Left ventricle myocardium inferior (tissue), 1 donor: ENCODE measurements at regions not wholly inside any gene's neighbourhood (a gene's known extent, or its start where the extent isn't known, plus 50 kb on each side); places are given as distances from the start of the nearest gene placed in this dataset.
A peak's percentile ranks its signal among the peaks of the same experiment; 100 is the strongest.
"Not testable (repeated sequence)": the region's sequence is repeated elsewhere in the genome, so short reads cannot be mapped to it uniquely, and the experiment has no call there.

Experiments
- DNase-seq: peaks from one replicate; pipeline ENCODE4 v3.0.0-alpha.2; 2020
- H3K27ac ChIP-seq: fragments of 200-600 bp; replicated peaks from 2 replicates; pipeline ENCODE4 v1.8.0; 2021
- H3K27me3 ChIP-seq: fragments of 200-600 bp; 2 replicates; pipeline ENCODE4 v1.8.0; 2021; ENCODE audit warnings: low read depth
- H3K36me3 ChIP-seq: fragments of 200-600 bp; 2 replicates; pipeline ENCODE4 v1.8.0; 2021
- H3K4me1 ChIP-seq: fragments of 200-600 bp; 2 replicates; pipeline ENCODE4 v1.8.0; 2021
- H3K4me3 ChIP-seq: fragments of 200-600 bp; 2 replicates; pipeline ENCODE4 v1.8.0; 2021; ENCODE audit warnings: mild to moderate bottlenecking, moderate library complexity
- H3K9me3 ChIP-seq: fragments of 200-600 bp; replicated peaks from 2 replicates; pipeline ENCODE4 v1.8.0; 2021
- intact Hi-C: fragments of 100-400 bp; cut with micrococcal nuclease; formaldehyde crosslinking; loops from one replicate; pipeline ENCODE4 v1.11.0; 2022
- TF ChIP-seq, protein P1 (sequence below): fragments of 200-600 bp; IDR thresholded peaks from 2 replicates; pipeline ENCODE4 v1.8.0; 2021; ENCODE audit warnings: antibody characterized with exemption, mild to moderate bottlenecking, borderline replicate concordance
- donor health status: DM: no; HTN: yes; CAD: no; lungs with severe emphysema.

DNA sequence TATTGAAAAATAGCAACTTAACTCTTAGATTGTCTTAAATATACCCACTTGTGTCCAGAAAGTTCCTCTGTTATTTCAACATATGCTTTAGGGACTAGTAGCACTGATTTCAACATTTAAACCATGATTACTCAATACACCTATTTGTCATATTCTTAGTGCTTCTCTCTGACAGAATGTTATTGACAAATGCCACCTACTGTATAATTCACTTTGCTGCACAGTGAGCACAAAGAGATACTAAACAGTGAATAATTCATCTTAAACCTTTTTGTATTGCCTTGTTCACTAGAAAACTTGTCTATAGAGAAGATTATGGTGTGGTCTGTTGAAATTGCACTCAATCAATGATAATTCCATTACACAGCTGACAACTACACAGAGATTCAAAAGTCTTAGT is 692.6 kb downstream of the PCDH17 start:
- no peaks in the 10 kb centered on the region for H3K4me1 ChIP-seq
- H3K9me3 ChIP-seq = no peaks in the 10 kb centered on the region
- DNase-seq = no peak
- no peak overlapping the region for H3K4me3 ChIP-seq
- intact Hi-C loops = no loop called here
- TF ChIP-seq, protein P1, sequence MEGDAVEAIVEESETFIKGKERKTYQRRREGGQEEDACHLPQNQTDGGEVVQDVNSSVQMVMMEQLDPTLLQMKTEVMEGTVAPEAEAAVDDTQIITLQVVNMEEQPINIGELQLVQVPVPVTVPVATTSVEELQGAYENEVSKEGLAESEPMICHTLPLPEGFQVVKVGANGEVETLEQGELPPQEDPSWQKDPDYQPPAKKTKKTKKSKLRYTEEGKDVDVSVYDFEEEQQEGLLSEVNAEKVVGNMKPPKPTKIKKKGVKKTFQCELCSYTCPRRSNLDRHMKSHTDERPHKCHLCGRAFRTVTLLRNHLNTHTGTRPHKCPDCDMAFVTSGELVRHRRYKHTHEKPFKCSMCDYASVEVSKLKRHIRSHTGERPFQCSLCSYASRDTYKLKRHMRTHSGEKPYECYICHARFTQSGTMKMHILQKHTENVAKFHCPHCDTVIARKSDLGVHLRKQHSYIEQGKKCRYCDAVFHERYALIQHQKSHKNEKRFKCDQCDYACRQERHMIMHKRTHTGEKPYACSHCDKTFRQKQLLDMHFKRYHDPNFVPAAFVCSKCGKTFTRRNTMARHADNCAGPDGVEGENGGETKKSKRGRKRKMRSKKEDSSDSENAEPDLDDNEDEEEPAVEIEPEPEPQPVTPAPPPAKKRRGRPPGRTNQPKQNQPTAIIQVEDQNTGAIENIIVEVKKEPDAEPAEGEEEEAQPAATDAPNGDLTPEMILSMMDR = peak; percentile 11
- no peak overlapping the region for H3K27ac ChIP-seq
- H3K36me3 ChIP-seq = no peaks in the 10 kb centered on the region
- no peaks in the 10 kb centered on the region for H3K27me3 ChIP-seq

DNA sequence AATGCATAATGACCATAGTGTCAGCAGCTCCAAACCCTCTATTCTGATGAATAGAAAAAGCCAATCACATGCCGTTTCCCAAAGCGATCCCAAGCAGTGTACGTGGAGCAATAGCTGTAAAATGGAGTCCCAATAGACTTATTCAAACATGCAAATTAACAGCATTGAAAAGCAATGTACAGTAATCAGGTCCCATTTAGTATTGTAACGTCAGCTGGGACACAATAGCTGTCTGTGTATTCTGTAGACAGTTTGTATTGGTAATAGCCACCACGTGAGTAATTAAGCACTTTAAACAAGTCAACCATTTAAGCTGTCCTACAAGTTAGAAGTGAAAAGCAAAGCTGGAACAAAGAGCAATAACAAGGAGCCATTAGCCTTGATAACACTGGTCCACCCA is 698.2 kb downstream of the PCDH17 start:
- no peak overlapping the region for H3K27ac ChIP-seq
- H3K27me3 ChIP-seq = no peaks in the 10 kb centered on the region
- H3K9me3 ChIP-seq = no peaks in the 10 kb centered on the region
- DNase-seq = no peak
- TF ChIP-seq, protein P1 = no peak
- H3K4me3 ChIP-seq = no peak overlapping the region
- H3K36me3 ChIP-seq = no peaks in the 10 kb centered on the region
- no peaks in the 10 kb centered on the region for H3K4me1 ChIP-seq
- intact Hi-C loops = no loop called here

DNA sequence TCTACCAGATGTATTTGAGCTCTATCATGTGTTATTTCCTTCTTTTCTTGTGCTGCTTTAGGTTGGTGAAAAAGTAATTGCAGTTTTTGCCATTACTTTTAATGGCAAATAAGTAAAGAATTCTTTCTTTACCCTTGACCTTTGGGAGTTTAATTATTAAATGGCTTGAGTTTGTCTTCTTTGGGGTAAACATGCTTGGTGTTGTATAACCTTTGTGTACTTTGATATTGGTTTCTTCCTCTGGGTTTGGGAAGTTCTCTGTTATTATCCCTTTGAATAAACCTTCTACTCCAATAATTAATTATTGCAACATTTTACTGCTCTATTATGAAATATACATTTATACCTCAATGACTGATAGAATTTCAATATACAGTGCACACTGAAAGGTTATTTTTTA is 709.4 kb downstream of the PCDH17 start:
- Histone ChIP-seq H3K4me3 (no peak overlapping the region), H3K27ac (no peak overlapping the region), H3K36me3 (no peaks in the 10 kb centered on the region), H3K4me1 (peaks cover 10% of the 10 kb centered on the region), H3K9me3 (peaks cover 9% of the 10 kb centered on the region), H3K27me3 (no peaks in the 10 kb centered on the region)
- TF ChIP-seq, protein P1 = no peak
- no peak for DNase-seq
- intact Hi-C loops = no loop called here

DNA sequence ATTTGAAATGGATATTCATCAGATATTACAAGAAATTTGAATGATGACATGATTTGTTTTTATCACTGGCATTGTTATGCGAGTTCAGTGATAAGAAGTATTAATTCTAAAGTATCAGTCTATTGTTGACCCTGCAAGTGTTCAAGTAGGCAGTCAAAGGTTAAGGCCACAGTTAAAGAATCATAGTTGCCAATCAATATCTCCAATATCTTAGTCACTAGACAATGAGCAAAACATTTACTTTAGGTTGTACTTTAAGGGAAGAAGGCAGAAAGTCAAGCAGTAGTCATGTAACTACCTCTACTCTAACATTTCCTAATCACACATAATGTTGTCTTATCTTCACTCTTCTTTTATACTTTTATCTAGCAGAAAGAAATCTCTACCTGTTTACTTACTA is 709.8 kb downstream of the PCDH17 start:
- H3K27me3 ChIP-seq = no peaks in the 10 kb centered on the region
- H3K9me3 ChIP-seq = peaks cover 9% of the 10 kb centered on the region
- no peaks in the 10 kb centered on the region for H3K36me3 ChIP-seq
- TF ChIP-seq, protein P1 = no peak
- no peak for DNase-seq
- peaks cover 10% of the 10 kb centered on the region for H3K4me1 ChIP-seq
- no peak overlapping the region for H3K27ac ChIP-seq
- intact Hi-C loops = no loop called here
- no peak overlapping the region for H3K4me3 ChIP-seq

DNA sequence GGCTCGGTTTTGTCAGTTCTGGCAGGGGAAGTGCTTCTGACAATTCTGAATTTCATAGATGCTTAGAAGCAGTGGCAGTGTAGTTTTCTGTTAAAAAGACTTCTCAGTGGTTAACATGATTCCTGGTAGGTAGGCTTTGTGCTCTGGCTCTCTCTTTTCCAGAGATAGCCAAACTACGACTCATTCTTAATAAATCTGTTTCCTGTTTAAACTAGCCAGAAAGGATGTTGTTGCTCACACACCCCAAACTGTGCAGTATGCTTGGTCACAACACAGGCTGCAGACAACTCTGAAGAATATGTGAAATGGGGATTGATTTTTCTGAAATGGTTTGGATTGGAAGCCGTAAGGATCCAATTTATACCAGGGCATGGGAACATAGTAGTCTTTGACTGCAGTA is 711.5 kb downstream of the PCDH17 start:
- H3K27me3 ChIP-seq = no peaks in the 10 kb centered on the region
- no peaks in the 10 kb centered on the region for H3K36me3 ChIP-seq
- no peak for DNase-seq
- intact Hi-C loops = no loop called here
- no peak overlapping the region for H3K27ac ChIP-seq
- H3K9me3 ChIP-seq = peaks cover 9% of the 10 kb centered on the region
- TF ChIP-seq, protein P1 = no peak
- H3K4me1 ChIP-seq = peaks cover 10% of the 10 kb centered on the region
- H3K4me3 ChIP-seq = no peak overlapping the region

DNA sequence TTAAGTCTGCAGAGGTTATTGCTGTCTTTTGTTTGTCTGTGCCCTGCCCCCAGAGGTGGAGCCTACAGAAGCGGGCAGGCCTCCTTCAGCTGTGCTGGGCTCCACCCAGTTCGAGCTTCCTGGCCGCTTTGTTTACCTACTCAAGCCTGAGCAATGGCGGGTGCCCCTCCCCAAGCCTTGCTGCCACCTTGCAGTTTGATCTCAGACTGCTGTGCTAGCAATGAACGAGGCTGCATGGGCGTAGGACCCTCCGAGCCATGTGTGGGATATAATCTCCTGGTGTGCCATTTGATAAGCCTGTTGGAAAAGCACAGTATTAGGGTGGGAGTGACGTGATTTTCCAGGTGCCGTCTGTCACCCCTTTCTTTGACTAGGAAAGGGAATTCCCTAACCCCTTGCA is 720.6 kb downstream of the PCDH17 start:
- DNase-seq, intact Hi-C loops, H3K27me3 ChIP-seq, H3K27ac ChIP-seq, H3K4me3 ChIP-seq, H3K4me1 ChIP-seq, H3K36me3 ChIP-seq: not testable (repeated sequence)
- peaks cover 29% of the 10 kb centered on the region for H3K9me3 ChIP-seq
